ENCODE measurements at regions not wholly inside any gene's neighbourhood (a gene's known extent, or its start where the extent isn't known, plus 50 kb on each side); places are given as distances from the start of the nearest gene placed in this dataset.

DNA sequence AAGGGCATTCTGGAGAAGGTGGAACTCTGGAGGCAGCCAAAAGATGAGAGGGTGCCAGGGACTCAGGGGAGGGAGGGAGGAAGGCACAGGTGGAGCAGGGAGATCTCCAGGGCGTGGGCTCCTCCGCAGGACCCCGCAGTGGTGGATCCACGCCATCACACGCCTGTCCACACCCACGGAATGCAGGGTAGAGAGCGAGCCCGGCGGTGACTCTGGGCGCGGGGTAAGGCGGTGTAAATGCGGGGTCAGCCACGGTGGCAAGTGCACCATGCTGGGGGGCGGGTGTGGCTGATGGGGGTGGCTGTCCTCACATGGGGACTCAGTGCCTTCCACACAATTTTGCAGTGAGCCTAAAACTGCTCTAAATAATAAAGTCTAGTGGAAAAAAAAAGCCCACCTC is 105.1 kb upstream of the TTC34 start:
- ChIA-PET POLR2A (no interaction called here), CTCF (no interaction called here)
- H3K9me3 Mint-ChIP-seq (ENCODE audit: unreplicated experiment) = peaks cover 6% of the 10 kb centered on the region
- intact Hi-C loops (cut with micrococcal nuclease) = no loop called here
- BruUV-seq (replicated peaks) = no TSS peak
- H3K4me1 Mint-ChIP-seq (ENCODE audit: insufficient read depth, unreplicated experiment) = no peaks in the 10 kb centered on the region
- no peak overlapping the region for H3K27ac Mint-ChIP-seq (ENCODE audit: low read depth, unreplicated experiment)
- no peak overlapping the region for H3K4me3 Mint-ChIP-seq (ENCODE audit: unreplicated experiment)
- DNase-seq (ENCODE audit: unreplicated experiment) = no peak
- H3K36me3 Mint-ChIP-seq (ENCODE audit: insufficient read depth, unreplicated experiment) = no peaks in the 10 kb centered on the region
- TF ChIP-seq, protein P1, sequence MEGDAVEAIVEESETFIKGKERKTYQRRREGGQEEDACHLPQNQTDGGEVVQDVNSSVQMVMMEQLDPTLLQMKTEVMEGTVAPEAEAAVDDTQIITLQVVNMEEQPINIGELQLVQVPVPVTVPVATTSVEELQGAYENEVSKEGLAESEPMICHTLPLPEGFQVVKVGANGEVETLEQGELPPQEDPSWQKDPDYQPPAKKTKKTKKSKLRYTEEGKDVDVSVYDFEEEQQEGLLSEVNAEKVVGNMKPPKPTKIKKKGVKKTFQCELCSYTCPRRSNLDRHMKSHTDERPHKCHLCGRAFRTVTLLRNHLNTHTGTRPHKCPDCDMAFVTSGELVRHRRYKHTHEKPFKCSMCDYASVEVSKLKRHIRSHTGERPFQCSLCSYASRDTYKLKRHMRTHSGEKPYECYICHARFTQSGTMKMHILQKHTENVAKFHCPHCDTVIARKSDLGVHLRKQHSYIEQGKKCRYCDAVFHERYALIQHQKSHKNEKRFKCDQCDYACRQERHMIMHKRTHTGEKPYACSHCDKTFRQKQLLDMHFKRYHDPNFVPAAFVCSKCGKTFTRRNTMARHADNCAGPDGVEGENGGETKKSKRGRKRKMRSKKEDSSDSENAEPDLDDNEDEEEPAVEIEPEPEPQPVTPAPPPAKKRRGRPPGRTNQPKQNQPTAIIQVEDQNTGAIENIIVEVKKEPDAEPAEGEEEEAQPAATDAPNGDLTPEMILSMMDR (IDR thresholded peaks at IDR 0.05; ENCODE audit: unreplicated experiment) = no peak
- H3K27me3 Mint-ChIP-seq (ENCODE audit: insufficient read depth, unreplicated experiment) = no peaks in the 10 kb centered on the region

GRCh38 chr1:2907051-2907450 is 105.6 kb upstream of the TTC34 start:
- Mint-ChIP-seq H3K27me3 (ENCODE audit: insufficient read depth, unreplicated experiment) (no peaks in the 10 kb centered on the region), H3K4me3 (ENCODE audit: unreplicated experiment) (no peak overlapping the region), H3K36me3 (ENCODE audit: insufficient read depth, unreplicated experiment) (no peaks in the 10 kb centered on the region), H3K4me1 (ENCODE audit: insufficient read depth, unreplicated experiment) (no peaks in the 10 kb centered on the region), H3K27ac (ENCODE audit: low read depth, unreplicated experiment) (no peak overlapping the region), H3K9me3 (ENCODE audit: unreplicated experiment) (peaks cover 1% of the 10 kb centered on the region)
- BruUV-seq (replicated peaks) = no TSS peak
- CTCF ChIA-PET = interaction anchor here (0.5 kb wide), 1 partner anchor 517 kb away, joined by 3 read pairs; no protein-coding TSS in a partner anchor
- POLR2A ChIA-PET = no interaction called here
- no peak for DNase-seq (ENCODE audit: unreplicated experiment)
- TF ChIP-seq, protein P1 (IDR thresholded peaks at IDR 0.05; ENCODE audit: unreplicated experiment) = no peak
- intact Hi-C loops (cut with micrococcal nuclease) = no loop called here

- BruUV-seq (replicated peaks) = no TSS peak
- no peaks in the 10 kb centered on the region for H3K9me3 Mint-ChIP-seq (ENCODE audit: unreplicated experiment)
Measured at GRCh38 chr1:2908081-2908480, 106.6 kb upstream of the TTC34 start.

DNA sequence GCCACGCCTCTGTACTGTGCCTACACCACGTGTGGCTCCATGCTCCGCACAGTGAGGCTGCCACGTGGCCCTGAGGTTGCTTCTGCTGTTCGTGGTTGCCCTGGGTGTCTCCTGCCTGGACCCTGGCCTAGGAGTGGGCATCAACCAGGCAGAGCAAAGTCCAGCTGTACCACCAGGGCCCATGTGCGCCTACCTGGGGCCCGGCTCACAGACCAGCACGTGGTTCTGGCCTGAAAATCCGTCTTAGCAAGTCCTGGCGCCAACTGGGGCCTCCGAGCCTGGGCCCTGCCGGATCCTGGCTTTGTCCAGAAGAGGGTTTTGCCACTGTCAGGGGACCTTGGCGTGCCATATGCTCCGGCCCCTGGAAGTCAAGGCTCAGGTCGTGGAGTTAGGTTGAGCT is 107.1 kb upstream of the TTC34 start:
- Mint-ChIP-seq H3K4me3 (ENCODE audit: unreplicated experiment) (no peak overlapping the region), H3K36me3 (ENCODE audit: insufficient read depth, unreplicated experiment) (no peaks in the 10 kb centered on the region), H3K9me3 (ENCODE audit: unreplicated experiment) (no peaks in the 10 kb centered on the region), H3K27me3 (ENCODE audit: insufficient read depth, unreplicated experiment) (no peaks in the 10 kb centered on the region), H3K27ac (ENCODE audit: low read depth, unreplicated experiment) (no peak overlapping the region), H3K4me1 (ENCODE audit: insufficient read depth, unreplicated experiment) (no peaks in the 10 kb centered on the region)
- no TSS peak for BruUV-seq (replicated peaks)
- TF ChIP-seq, protein P1 (IDR thresholded peaks at IDR 0.05; ENCODE audit: unreplicated experiment) = no peak
- no peak for DNase-seq (ENCODE audit: unreplicated experiment)
- CTCF ChIA-PET = no interaction called here
- POLR2A ChIA-PET = no interaction called here
- intact Hi-C loops (cut with micrococcal nuclease) = no loop called here

More at GRCh38 chr1:2908081-2908480, 106.6 kb upstream of the TTC34 start:
- Mint-ChIP-seq H3K27me3 (ENCODE audit: insufficient read depth, unreplicated experiment) (no peaks in the 10 kb centered on the region), H3K4me1 (ENCODE audit: insufficient read depth, unreplicated experiment) (no peaks in the 10 kb centered on the region), H3K36me3 (ENCODE audit: insufficient read depth, unreplicated experiment) (no peaks in the 10 kb centered on the region), H3K27ac (ENCODE audit: low read depth, unreplicated experiment) (no peak overlapping the region), H3K4me3 (ENCODE audit: unreplicated experiment) (no peak overlapping the region)
- ChIA-PET CTCF (no interaction called here), POLR2A (no interaction called here)
- TF ChIP-seq, protein P1 (IDR thresholded peaks at IDR 0.05; ENCODE audit: unreplicated experiment) = no peak
- intact Hi-C loops (cut with micrococcal nuclease) = no loop called here
- no peak for DNase-seq (ENCODE audit: unreplicated experiment)

All from MCF 10A (cell line).